ENCODE measurements at regions not wholly inside any gene's neighbourhood (a gene's known extent, or its start where the extent isn't known, plus 50 kb on each side); places are given as distances from the start of the nearest gene placed in this dataset.

- H3K4me3 Mint-ChIP-seq, result no peak overlapping the region
- ChIA-PET CTCF (no interaction called here), POLR2A (no interaction called here)
- intact Hi-C loops (cut with DNase I, micrococcal nuclease), result no loop called here
- no peaks in the 10 kb centered on the region for H3K36me3 Mint-ChIP-seq (ENCODE audit: low read depth)
- no peaks in the 10 kb centered on the region for H3K4me1 Mint-ChIP-seq
- peaks cover 2% of the 10 kb centered on the region for H3K27me3 Mint-ChIP-seq
- no peaks in the 10 kb centered on the region for H3K9me3 Mint-ChIP-seq (ENCODE audit: low read depth)
- no peak for ATAC-seq
- DNase-seq, result no peak
- H3K27ac Mint-ChIP-seq, result no peak overlapping the region
Measured at GRCh38 chr1:101632548-101633272, 364.0 kb downstream of the OLFM3 start.

DNA sequence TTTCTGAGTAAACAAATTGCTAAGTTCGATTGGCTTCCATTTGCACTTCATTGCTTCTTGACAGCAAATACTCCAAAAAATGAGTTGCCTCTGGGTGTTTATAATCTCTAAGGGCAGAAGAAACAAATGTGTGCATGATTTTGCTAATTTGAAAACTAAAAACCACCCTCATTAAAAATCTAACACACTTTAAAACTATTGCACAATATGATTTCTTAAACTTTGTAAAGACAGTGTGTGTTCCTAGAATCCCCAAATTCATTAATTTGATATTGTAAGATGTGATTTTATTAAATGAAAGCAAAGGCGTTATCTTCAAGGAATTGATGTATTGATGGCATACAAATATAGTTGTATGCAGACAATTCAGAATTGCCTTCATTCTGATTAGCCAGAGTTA is 350.9 kb downstream of the OLFM3 start:
- ChIA-PET POLR2A (no interaction called here), CTCF (no interaction called here)

DNA sequence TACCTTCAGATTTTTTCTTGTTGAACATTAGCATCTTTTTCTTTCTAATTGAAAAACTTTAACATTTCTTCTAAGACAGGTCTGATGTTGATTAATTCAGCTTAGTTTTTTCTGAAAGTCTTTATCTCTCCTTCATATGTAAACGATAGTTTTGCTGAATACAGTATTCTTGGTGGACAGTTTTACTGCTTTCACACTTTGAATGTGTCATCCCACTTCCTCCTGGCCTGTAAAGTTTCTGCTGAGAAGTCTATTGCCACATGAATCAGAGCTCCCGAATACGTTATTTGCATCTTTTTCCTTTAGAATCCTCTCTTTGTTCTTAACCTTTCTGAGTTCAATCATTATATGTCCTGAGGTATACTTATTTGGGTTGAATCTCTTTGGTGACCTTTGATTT is 344.2 kb downstream of the OLFM3 start:
- Mint-ChIP-seq H3K27ac (no peak overlapping the region), H3K4me1 (no peaks in the 10 kb centered on the region), H3K36me3 (ENCODE audit: low read depth) (no peaks in the 10 kb centered on the region), H3K4me3 (no peak overlapping the region), H3K9me3 (ENCODE audit: low read depth) (peaks cover 3% of the 10 kb centered on the region), H3K27me3 (peaks cover 4% of the 10 kb centered on the region)
- DNase-seq (no peak), ATAC-seq (no peak)
- ChIA-PET POLR2A (no interaction called here), CTCF (no interaction called here)
- intact Hi-C loops (cut with DNase I, micrococcal nuclease), result no loop called here

More for the DNA sequence above, 350.9 kb downstream of the OLFM3 start:
- no peaks in the 10 kb centered on the region for H3K27me3 Mint-ChIP-seq
- H3K4me1 Mint-ChIP-seq, result no peaks in the 10 kb centered on the region
- H3K36me3 Mint-ChIP-seq (ENCODE audit: low read depth), result no peaks in the 10 kb centered on the region
- no peak overlapping the region for H3K27ac Mint-ChIP-seq
- no peak overlapping the region for H3K4me3 Mint-ChIP-seq
- H3K9me3 Mint-ChIP-seq (ENCODE audit: low read depth), result no peaks in the 10 kb centered on the region
- ATAC-seq, result no peak
- no peak for DNase-seq
- intact Hi-C loops (cut with DNase I, micrococcal nuclease), result no loop called here

- Mint-ChIP-seq H3K9me3 (ENCODE audit: low read depth) (peaks cover 3% of the 10 kb centered on the region), H3K36me3 (ENCODE audit: low read depth) (no peaks in the 10 kb centered on the region), H3K4me1 (no peaks in the 10 kb centered on the region), H3K4me3 (no peak overlapping the region), H3K27me3 (peaks cover 4% of the 10 kb centered on the region), H3K27ac (no peak overlapping the region)
- intact Hi-C loops (cut with DNase I, micrococcal nuclease), result no loop called here
- DNase-seq (no peak), ATAC-seq (no peak)
- POLR2A ChIA-PET, result no interaction called here
- CTCF ChIA-PET, result interaction anchor here (0.6 to 0.7 kb wide), 2 partner anchors 17 to 210 kb away, joined by 3 to 4 read pairs; no protein-coding TSS in a partner anchor
Measured at GRCh38 chr1:101653482-101653946, 343.2 kb downstream of the OLFM3 start.

DNA sequence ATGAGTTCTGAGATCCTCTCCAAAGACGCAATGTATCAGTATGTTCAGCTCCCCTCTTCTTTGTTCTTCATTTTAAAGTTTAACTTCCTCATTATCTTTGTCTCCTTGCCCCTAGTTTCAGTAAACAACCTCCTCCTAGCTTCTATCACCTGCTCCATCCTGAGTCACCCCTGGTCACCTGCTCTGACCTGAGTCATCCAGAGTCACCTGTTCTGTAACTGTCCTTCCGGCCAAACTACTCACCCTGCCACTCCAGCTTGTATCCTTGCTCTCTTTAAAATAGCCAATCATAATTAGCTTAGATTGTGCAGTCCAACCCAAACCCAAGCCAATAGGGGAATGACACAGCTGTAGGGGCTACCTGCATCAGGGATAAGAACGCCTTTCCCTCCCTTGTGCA is 332.0 kb downstream of the OLFM3 start:
- H3K27ac Mint-ChIP-seq, result no peak overlapping the region
- no peak for DNase-seq
- no peak overlapping the region for H3K4me3 Mint-ChIP-seq

DNA sequence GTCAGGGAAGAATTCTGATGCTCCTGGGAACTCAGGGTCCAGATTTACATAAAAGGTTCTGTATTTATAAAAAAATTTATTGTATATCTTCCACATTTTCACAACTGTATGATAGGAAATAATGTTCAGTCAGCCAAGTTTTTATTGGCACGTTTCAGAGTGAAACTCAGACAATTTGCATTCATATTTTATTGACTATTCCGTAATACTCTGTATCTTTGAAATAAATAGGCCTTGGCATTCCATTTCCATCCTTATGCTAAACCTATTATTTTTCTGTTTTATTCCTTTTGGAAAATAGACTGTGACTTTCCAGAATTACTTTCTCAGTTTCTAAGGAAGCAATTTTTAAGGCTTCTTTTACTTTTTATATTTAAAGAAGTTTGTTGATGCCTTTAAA is 329.0 kb downstream of the OLFM3 start:
- Mint-ChIP-seq H3K4me1 (no peaks in the 10 kb centered on the region), H3K4me3 (no peak overlapping the region), H3K27me3 (no peaks in the 10 kb centered on the region), H3K9me3 (ENCODE audit: low read depth) (peaks cover 8% of the 10 kb centered on the region), H3K36me3 (ENCODE audit: low read depth) (no peaks in the 10 kb centered on the region), H3K27ac (no peak overlapping the region)
- no peak for DNase-seq
- ChIA-PET POLR2A (no interaction called here), CTCF (no interaction called here)
- intact Hi-C loops (cut with DNase I, micrococcal nuclease), result no loop called here
- ATAC-seq, result no peak

More for the DNA sequence above, 332.0 kb downstream of the OLFM3 start:
- H3K27me3 Mint-ChIP-seq, result no peaks in the 10 kb centered on the region
- peaks cover 11% of the 10 kb centered on the region for H3K9me3 Mint-ChIP-seq (ENCODE audit: low read depth)
- no peaks in the 10 kb centered on the region for H3K36me3 Mint-ChIP-seq (ENCODE audit: low read depth)
- no peak for ATAC-seq
- ChIA-PET POLR2A (no interaction called here), CTCF (interaction anchor here (0.9 kb wide), 1 partner anchor 62 kb away, joined by 3 read pairs; no protein-coding TSS in a partner anchor)
- H3K4me1 Mint-ChIP-seq, result no peaks in the 10 kb centered on the region
- intact Hi-C loops (cut with DNase I, micrococcal nuclease), result no loop called here

DNA sequence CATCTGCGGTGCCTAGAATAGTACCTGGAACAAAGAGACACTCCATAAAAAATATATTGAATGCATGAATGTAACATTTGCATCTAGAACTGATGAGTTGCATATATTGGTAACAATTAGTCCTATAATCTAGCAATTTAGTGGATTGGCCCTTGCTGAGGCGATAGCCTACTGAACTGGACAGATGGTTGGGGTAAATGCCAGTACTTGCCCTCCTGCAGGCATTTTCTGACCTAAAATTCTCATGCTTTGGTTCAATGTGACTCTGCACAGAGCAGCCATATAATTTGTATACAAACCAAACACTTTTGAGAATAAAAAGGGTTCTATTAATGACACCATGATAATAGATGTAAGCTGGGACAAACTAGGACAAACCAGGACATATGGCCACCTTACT is 313.6 kb downstream of the OLFM3 start:
- ATAC-seq (no peak), DNase-seq (no peak)
- no peaks in the 10 kb centered on the region for H3K9me3 Mint-ChIP-seq (ENCODE audit: low read depth)
- no peak overlapping the region for H3K4me3 Mint-ChIP-seq
- intact Hi-C loops (cut with DNase I, micrococcal nuclease), result no loop called here
- no peak overlapping the region for H3K27ac Mint-ChIP-seq
- H3K36me3 Mint-ChIP-seq (ENCODE audit: low read depth), result no peaks in the 10 kb centered on the region
- no peaks in the 10 kb centered on the region for H3K27me3 Mint-ChIP-seq
- no peaks in the 10 kb centered on the region for H3K4me1 Mint-ChIP-seq
- ChIA-PET CTCF (interaction anchor here (1.3 kb wide), 1 partner anchor 39 kb away, joined by 3 read pairs; no protein-coding TSS in a partner anchor), POLR2A (no interaction called here)

- Mint-ChIP-seq H3K4me1 (no peaks in the 10 kb centered on the region), H3K36me3 (ENCODE audit: low read depth) (no peaks in the 10 kb centered on the region), H3K4me3 (no peak overlapping the region), H3K9me3 (ENCODE audit: low read depth) (no peaks in the 10 kb centered on the region), H3K27ac (no peak overlapping the region), H3K27me3 (no peaks in the 10 kb centered on the region)
- ATAC-seq (no peak), DNase-seq (no peak)
- intact Hi-C loops (cut with DNase I, micrococcal nuclease), result no loop called here
- POLR2A ChIA-PET, result no interaction called here
- CTCF ChIA-PET, result interaction anchor here (1.3 kb wide), 1 partner anchor 39 kb away, joined by 3 read pairs; no protein-coding TSS in a partner anchor
Measured at GRCh38 chr1:101683561-101683960, 313.2 kb downstream of the OLFM3 start.

DNA sequence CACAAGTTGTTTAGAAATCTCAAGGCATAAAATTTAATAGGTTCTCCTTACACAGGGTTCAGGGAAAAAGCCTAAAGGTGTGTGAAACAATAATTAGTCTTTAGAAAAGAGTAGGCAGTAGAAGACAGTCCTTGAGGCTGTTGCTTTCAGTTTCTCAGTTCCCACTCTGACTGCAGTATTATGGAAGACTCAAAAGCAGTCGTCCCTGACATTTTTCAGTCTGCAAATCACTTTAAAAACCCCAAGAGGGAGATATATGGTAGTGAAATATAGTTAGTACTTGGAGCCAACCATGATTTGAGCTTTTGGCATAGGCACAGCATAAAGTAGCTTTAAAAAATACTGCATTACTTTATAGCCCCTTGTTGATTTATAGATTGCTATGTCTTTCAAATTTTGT is 299.7 kb downstream of the OLFM3 start:
- Mint-ChIP-seq H3K4me1 (no peaks in the 10 kb centered on the region), H3K4me3 (no peak overlapping the region), H3K36me3 (ENCODE audit: low read depth) (no peaks in the 10 kb centered on the region), H3K27ac (no peak overlapping the region), H3K27me3 (peaks cover 4% of the 10 kb centered on the region), H3K9me3 (ENCODE audit: low read depth) (no peaks in the 10 kb centered on the region)
- ChIA-PET CTCF (no interaction called here), POLR2A (no interaction called here)
- intact Hi-C loops (cut with DNase I, micrococcal nuclease), result no loop called here
- ATAC-seq (no peak), DNase-seq (no peak)

DNA sequence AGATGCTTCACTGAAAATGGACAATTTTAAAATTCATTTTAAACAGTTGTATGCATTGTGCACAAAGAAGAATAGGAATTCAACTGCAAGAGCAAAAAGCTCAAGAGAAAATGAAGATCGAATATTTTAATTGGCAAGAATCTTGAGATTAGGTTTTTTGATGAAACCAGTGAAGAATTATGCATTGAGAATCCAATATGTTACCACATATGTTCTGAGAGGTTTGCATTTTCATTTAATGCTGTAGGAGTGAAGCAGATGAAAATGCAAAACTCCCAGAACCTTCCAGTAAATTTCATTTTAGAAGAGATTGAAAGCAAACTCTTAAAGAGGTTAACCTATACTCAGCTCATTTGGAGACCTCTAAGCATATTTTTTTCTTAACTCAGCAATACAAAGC is 298.0 kb downstream of the OLFM3 start:
- no peak overlapping the region for H3K27ac Mint-ChIP-seq
- H3K4me1 Mint-ChIP-seq, result no peaks in the 10 kb centered on the region
- intact Hi-C loops (cut with DNase I, micrococcal nuclease), result no loop called here
- DNase-seq (no peak), ATAC-seq (no peak)
- no peaks in the 10 kb centered on the region for H3K36me3 Mint-ChIP-seq (ENCODE audit: low read depth)
- ChIA-PET POLR2A (no interaction called here), CTCF (no interaction called here)
- no peak overlapping the region for H3K4me3 Mint-ChIP-seq
- H3K27me3 Mint-ChIP-seq, result peaks cover 4% of the 10 kb centered on the region
- no peaks in the 10 kb centered on the region for H3K9me3 Mint-ChIP-seq (ENCODE audit: low read depth)

- ATAC-seq, result no peak
Measured at GRCh38 chr1:101704895-101705294, 291.8 kb downstream of the OLFM3 start.

DNA sequence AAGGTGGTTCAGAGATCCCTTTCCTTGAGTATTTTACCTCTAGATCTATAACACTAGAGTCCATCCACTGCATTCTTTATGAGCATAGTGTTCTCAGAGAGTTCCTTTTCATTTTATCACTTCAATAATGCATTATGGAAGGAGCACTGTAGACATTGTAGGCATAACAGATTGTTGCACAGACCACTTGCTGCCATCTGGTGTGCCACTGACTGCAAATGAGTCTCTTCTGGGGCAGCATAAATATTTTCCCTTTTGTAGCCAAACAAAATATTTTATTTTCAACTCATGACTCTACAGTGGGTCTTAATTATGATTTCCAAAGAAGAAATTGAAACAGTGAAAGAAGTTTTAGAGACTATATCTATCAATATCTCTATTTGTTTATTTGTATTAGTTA is 290.4 kb downstream of the OLFM3 start:
- no peaks in the 10 kb centered on the region for H3K4me1 Mint-ChIP-seq
- H3K27ac Mint-ChIP-seq, result no peak overlapping the region
- ChIA-PET CTCF (no interaction called here), POLR2A (no interaction called here)
- DNase-seq (no peak), ATAC-seq (no peak)
- H3K27me3 Mint-ChIP-seq, result peaks cover 2% of the 10 kb centered on the region
- H3K4me3 Mint-ChIP-seq, result no peak overlapping the region
- intact Hi-C loops (cut with DNase I, micrococcal nuclease), result no loop called here
- H3K36me3 Mint-ChIP-seq (ENCODE audit: low read depth), result no peaks in the 10 kb centered on the region
- H3K9me3 Mint-ChIP-seq (ENCODE audit: low read depth), result no peaks in the 10 kb centered on the region

More at GRCh38 chr1:101704895-101705294, 291.8 kb downstream of the OLFM3 start:
- DNase-seq, result no peak
- intact Hi-C loops (cut with DNase I, micrococcal nuclease), result no loop called here
- Mint-ChIP-seq H3K9me3 (ENCODE audit: low read depth) (no peaks in the 10 kb centered on the region), H3K4me1 (no peaks in the 10 kb centered on the region), H3K36me3 (ENCODE audit: low read depth) (no peaks in the 10 kb centered on the region), H3K27ac (no peak overlapping the region), H3K27me3 (peaks cover 2% of the 10 kb centered on the region), H3K4me3 (no peak overlapping the region)
- ChIA-PET CTCF (no interaction called here), POLR2A (no interaction called here)
